ENCODE measurements at regions not wholly inside any gene's neighbourhood (a gene's known extent, or its start where the extent isn't known, plus 50 kb on each side); places are given as distances from the start of the nearest gene placed in this dataset.

- H3K4me2 ChIP-seq (ENCODE audit: low read length), result no peak overlapping the region
- H4K20me1 ChIP-seq (ENCODE audit: control insufficient read depth, insufficient read depth, low read depth, low read length), result no peaks in the 10 kb centered on the region
- H3K79me2 ChIP-seq (ENCODE audit: control insufficient read depth, low read length), result no peaks in the 10 kb centered on the region
- H3K27me3 ChIP-seq (ENCODE audit: control insufficient read depth, low read length), result no peaks in the 10 kb centered on the region
- H3K36me3 ChIP-seq (ENCODE audit: control insufficient read depth, low read length), result no peaks in the 10 kb centered on the region
- TF ChIP-seq CTCF (IDR thresholded peaks at IDR 0.05; ENCODE audit: low read depth, low read length, poor library complexity, severe bottlenecking) (no peak), EZH2phosphoT487 (IDR thresholded peaks at IDR 0.05; ENCODE audit: borderline replicate concordance, low read length) (no peak)
- no peaks in the 10 kb centered on the region for H3K9me3 ChIP-seq (ENCODE audit: control insufficient read depth, insufficient read depth, low read length)
- H3K27ac ChIP-seq (ENCODE audit: low read depth, low read length), result no peak overlapping the region
- H3K9me2 ChIP-seq (replicated peaks; ENCODE audit: control insufficient read depth, low read length), result no peaks in the 10 kb centered on the region
- H3K4me3 ChIP-seq (ENCODE audit: low read length), result no peak overlapping the region
- no peaks in the 10 kb centered on the region for H3F3A ChIP-seq (ENCODE audit: control insufficient read depth, insufficient read depth)
- no peaks in the 10 kb centered on the region for H3K4me1 ChIP-seq (ENCODE audit: control insufficient read depth, low read length)
Observed at GRCh38 chr4:137116144-137116543, 416.1 kb downstream of the PCDH18 start.

DNA sequence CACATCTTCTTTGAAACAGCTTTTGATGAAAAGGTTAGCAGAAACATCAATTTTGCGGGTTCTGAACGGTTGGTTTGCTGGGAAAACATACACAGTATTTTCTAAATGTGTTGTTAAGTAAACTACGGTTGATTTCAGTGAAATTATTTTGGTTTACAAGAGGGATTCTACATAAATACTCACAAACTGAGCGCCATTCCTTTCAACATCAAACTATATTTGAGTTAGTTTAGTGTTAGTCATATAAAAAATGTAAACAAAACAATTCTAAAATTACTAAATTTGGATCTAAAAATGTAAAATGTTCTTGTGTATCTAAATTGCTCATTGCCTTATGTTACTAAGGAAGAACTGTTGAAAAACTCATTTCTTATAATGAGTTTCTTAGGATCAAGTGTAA, 425.6 kb downstream of the PCDH18 start:
- Histone ChIP-seq H3K9me3 (ENCODE audit: control insufficient read depth, insufficient read depth, low read length) (no peaks in the 10 kb centered on the region), H3K27ac (ENCODE audit: low read depth, low read length) (no peak overlapping the region), H3K4me1 (ENCODE audit: control insufficient read depth, low read length) (no peaks in the 10 kb centered on the region), H3K79me2 (ENCODE audit: control insufficient read depth, low read length) (no peaks in the 10 kb centered on the region), H3K4me3 (ENCODE audit: low read length) (no peak overlapping the region), H3K36me3 (ENCODE audit: control insufficient read depth, low read length) (no peaks in the 10 kb centered on the region), H4K20me1 (ENCODE audit: control insufficient read depth, insufficient read depth, low read depth, low read length) (no peaks in the 10 kb centered on the region), H3K27me3 (ENCODE audit: control insufficient read depth, low read length) (no peaks in the 10 kb centered on the region), H3K9me2 (replicated peaks; ENCODE audit: control insufficient read depth, low read length) (no peaks in the 10 kb centered on the region), H3K4me2 (ENCODE audit: low read length) (no peak overlapping the region), H3F3A (ENCODE audit: control insufficient read depth, insufficient read depth) (no peaks in the 10 kb centered on the region)
- TF ChIP-seq CTCF (IDR thresholded peaks at IDR 0.05; ENCODE audit: low read depth, low read length, poor library complexity, severe bottlenecking) (no peak), EZH2phosphoT487 (IDR thresholded peaks at IDR 0.05; ENCODE audit: borderline replicate concordance, low read length) (no peak)

GRCh38 chr4:137106287-137106686, 426.0 kb downstream of the PCDH18 start:
- H3K4me2 ChIP-seq (ENCODE audit: low read length), result no peak overlapping the region
- no peak overlapping the region for H3K27ac ChIP-seq (ENCODE audit: low read depth, low read length)
- H3K36me3 ChIP-seq (ENCODE audit: control insufficient read depth, low read length), result no peaks in the 10 kb centered on the region
- H3K27me3 ChIP-seq (ENCODE audit: control insufficient read depth, low read length), result no peaks in the 10 kb centered on the region
- TF ChIP-seq EZH2phosphoT487 (IDR thresholded peaks at IDR 0.05; ENCODE audit: borderline replicate concordance, low read length) (no peak), CTCF (IDR thresholded peaks at IDR 0.05; ENCODE audit: low read depth, low read length, poor library complexity, severe bottlenecking) (no peak)
- H3K79me2 ChIP-seq (ENCODE audit: control insufficient read depth, low read length), result no peaks in the 10 kb centered on the region
- no peaks in the 10 kb centered on the region for H3K4me1 ChIP-seq (ENCODE audit: control insufficient read depth, low read length)
- no peak overlapping the region for H3K4me3 ChIP-seq (ENCODE audit: low read length)
- no peaks in the 10 kb centered on the region for H4K20me1 ChIP-seq (ENCODE audit: control insufficient read depth, insufficient read depth, low read depth, low read length)
- no peaks in the 10 kb centered on the region for H3F3A ChIP-seq (ENCODE audit: control insufficient read depth, insufficient read depth)
- no peaks in the 10 kb centered on the region for H3K9me3 ChIP-seq (ENCODE audit: control insufficient read depth, insufficient read depth, low read length)
- no peaks in the 10 kb centered on the region for H3K9me2 ChIP-seq (replicated peaks; ENCODE audit: control insufficient read depth, low read length)

- Histone ChIP-seq H3K27ac (ENCODE audit: low read depth, low read length) (no peak overlapping the region), H3K4me1 (ENCODE audit: control insufficient read depth, low read length) (no peaks in the 10 kb centered on the region)
Observed at GRCh38 chr4:137090951-137091350, 441.3 kb downstream of the PCDH18 start.

More at GRCh38 chr4:137090951-137091350, 441.3 kb downstream of the PCDH18 start:
- Histone ChIP-seq H3K9me2 (replicated peaks; ENCODE audit: control insufficient read depth, low read length) (no peaks in the 10 kb centered on the region), H3K4me2 (ENCODE audit: low read length) (no peak overlapping the region), H4K20me1 (ENCODE audit: control insufficient read depth, insufficient read depth, low read depth, low read length) (no peaks in the 10 kb centered on the region), H3K79me2 (ENCODE audit: control insufficient read depth, low read length) (no peaks in the 10 kb centered on the region), H3F3A (ENCODE audit: control insufficient read depth, insufficient read depth) (no peaks in the 10 kb centered on the region), H3K9me3 (ENCODE audit: control insufficient read depth, insufficient read depth, low read length) (no peaks in the 10 kb centered on the region), H3K27me3 (ENCODE audit: control insufficient read depth, low read length) (no peaks in the 10 kb centered on the region), H3K4me3 (ENCODE audit: low read length) (no peak overlapping the region), H3K36me3 (ENCODE audit: control insufficient read depth, low read length) (no peaks in the 10 kb centered on the region)
- TF ChIP-seq EZH2phosphoT487 (IDR thresholded peaks at IDR 0.05; ENCODE audit: borderline replicate concordance, low read length) (no peak), CTCF (IDR thresholded peaks at IDR 0.05; ENCODE audit: low read depth, low read length, poor library complexity, severe bottlenecking) (no peak)
